ENCODE measurements at regions not wholly inside any gene's neighbourhood (a gene's known extent, or its start where the extent isn't known, plus 50 kb on each side); places are given as distances from the start of the nearest gene placed in this dataset.

DNA sequence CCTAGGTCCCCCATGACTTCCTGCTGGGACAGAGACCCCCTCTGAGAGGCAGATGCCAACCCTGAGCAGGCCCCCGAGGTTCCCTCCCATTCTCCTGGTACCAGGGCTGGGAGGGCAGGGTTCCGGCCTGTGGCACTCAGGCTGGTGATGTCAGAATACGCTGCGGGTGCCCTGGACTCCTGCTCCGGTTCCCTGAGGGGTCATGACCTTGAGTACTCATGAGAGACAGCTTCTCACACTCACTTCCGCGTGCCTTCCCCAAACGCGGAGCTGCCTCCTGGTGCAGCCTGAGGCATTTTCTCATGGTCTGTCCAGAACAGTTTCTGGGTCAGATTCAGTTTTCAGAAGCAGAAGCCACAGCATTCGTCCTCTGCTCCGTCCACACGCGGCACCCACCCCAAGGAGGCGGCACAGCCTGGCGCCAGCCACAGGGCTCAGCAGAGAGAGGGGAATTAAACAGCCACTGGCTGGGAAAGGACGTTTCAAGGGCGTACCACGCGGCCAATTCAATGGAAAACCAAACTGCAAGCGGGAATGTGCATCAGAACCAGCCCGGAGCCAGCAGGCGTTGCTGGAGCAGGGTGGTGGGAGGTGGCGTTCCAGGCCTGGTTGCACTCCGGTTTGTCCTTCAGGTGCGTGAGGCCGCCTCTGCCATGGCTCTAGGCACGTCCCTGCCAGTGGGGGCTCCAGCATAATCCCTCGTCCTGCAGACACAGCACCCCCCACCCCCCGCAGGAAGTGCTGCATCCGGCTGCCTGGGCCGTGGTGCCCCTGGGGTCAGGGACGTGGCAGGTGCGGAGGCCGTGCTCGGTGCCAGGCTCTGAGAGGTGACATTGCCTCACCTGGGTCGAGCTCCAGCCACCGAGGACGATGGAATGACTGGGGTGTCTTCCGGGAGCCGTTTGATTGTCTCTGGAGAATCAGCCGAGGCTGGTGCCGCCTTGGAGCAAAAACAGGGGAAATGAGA lies 58.3 kb upstream of the BHLHE23 start:
- TF ChIP-seq, protein P1, sequence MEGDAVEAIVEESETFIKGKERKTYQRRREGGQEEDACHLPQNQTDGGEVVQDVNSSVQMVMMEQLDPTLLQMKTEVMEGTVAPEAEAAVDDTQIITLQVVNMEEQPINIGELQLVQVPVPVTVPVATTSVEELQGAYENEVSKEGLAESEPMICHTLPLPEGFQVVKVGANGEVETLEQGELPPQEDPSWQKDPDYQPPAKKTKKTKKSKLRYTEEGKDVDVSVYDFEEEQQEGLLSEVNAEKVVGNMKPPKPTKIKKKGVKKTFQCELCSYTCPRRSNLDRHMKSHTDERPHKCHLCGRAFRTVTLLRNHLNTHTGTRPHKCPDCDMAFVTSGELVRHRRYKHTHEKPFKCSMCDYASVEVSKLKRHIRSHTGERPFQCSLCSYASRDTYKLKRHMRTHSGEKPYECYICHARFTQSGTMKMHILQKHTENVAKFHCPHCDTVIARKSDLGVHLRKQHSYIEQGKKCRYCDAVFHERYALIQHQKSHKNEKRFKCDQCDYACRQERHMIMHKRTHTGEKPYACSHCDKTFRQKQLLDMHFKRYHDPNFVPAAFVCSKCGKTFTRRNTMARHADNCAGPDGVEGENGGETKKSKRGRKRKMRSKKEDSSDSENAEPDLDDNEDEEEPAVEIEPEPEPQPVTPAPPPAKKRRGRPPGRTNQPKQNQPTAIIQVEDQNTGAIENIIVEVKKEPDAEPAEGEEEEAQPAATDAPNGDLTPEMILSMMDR (IDR thresholded peaks at IDR 0.05 in 2 of 3, conservative IDR thresholded peaks at IDR 0.05 in 1 of 3; ENCODE audit: insufficient read depth in 2 of 3, low read depth in 1 of 3, low read length in 3 of 3): no peak
- TF ChIP-seq L3MBTL2 (IDR thresholded peaks at IDR 0.05) (no peak), TARDBP (IDR thresholded peaks at IDR 0.05) (no peak), ZFP1 (CRISPR knock-in tag; IDR thresholded peaks at IDR 0.05) (no peak), FOXA1 (IDR thresholded peaks at IDR 0.05; ENCODE audit: borderline replicate concordance) (no peak), SMARCE1 (IDR thresholded peaks at IDR 0.05) (no peak), RNF2 (IDR thresholded peaks at IDR 0.05) (no peak)
- TF ChIP-seq, protein P2, sequence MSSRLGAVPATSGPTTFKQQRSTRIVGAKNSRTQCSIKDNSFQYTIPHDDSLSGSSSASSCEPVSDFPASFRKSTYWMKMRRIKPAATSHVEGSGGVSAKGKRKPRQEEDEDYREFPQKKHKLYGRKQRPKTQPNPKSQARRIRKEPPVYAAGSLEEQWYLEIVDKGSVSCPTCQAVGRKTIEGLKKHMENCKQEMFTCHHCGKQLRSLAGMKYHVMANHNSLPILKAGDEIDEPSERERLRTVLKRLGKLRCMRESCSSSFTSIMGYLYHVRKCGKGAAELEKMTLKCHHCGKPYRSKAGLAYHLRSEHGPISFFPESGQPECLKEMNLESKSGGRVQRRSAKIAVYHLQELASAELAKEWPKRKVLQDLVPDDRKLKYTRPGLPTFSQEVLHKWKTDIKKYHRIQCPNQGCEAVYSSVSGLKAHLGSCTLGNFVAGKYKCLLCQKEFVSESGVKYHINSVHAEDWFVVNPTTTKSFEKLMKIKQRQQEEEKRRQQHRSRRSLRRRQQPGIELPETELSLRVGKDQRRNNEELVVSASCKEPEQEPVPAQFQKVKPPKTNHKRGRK (tag; IDR thresholded peaks at IDR 0.05): no peak
- TF ChIP-seq, protein P3, sequence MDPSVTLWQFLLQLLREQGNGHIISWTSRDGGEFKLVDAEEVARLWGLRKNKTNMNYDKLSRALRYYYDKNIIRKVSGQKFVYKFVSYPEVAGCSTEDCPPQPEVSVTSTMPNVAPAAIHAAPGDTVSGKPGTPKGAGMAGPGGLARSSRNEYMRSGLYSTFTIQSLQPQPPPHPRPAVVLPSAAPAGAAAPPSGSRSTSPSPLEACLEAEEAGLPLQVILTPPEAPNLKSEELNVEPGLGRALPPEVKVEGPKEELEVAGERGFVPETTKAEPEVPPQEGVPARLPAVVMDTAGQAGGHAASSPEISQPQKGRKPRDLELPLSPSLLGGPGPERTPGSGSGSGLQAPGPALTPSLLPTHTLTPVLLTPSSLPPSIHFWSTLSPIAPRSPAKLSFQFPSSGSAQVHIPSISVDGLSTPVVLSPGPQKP (CRISPR knock-in tag; IDR thresholded peaks at IDR 0.05): no peak

Measured in K562 (cell line).